Activated naive CD4-positive, alpha-beta T cell treated with anti-CD3 and anti-CD28 coated beads, Interleukin-2, amount 50 U/mL, for 24 hours (primary cell): ENCODE measurements at regions not wholly inside any gene's neighbourhood (a gene's known extent, or its start where the extent isn't known, plus 50 kb on each side); places are given as distances from the start of the nearest gene placed in this dataset.
"Not testable (repeated sequence)": the region's sequence is repeated elsewhere in the genome, so short reads cannot be mapped to it uniquely, and the experiment has no call there.

Experiments used
- H3K27ac Mint-ChIP-seq: one replicate; pipeline ENCODE4 v1.8.0; 2021; ENCODE audit warnings: mild to moderate bottlenecking, mixed read lengths
- H3K27me3 Mint-ChIP-seq: one replicate; pipeline ENCODE4 v1.8.0; 2021; ENCODE audit warnings: mixed read lengths
- H3K36me3 Mint-ChIP-seq: one replicate; pipeline ENCODE4 v1.8.0; 2021; ENCODE audit warnings: mixed read lengths
- H3K4me1 Mint-ChIP-seq: one replicate; pipeline ENCODE4 v1.8.0; 2021; ENCODE audit warnings: mixed read lengths
- H3K4me3 Mint-ChIP-seq: one replicate; pipeline ENCODE4 v1.8.0; 2021; ENCODE audit warnings: mild to moderate bottlenecking, mixed read lengths
- H3K9me3 Mint-ChIP-seq: one replicate; pipeline ENCODE4 v1.8.0; 2021; ENCODE audit warnings: mixed read lengths

DNA sequence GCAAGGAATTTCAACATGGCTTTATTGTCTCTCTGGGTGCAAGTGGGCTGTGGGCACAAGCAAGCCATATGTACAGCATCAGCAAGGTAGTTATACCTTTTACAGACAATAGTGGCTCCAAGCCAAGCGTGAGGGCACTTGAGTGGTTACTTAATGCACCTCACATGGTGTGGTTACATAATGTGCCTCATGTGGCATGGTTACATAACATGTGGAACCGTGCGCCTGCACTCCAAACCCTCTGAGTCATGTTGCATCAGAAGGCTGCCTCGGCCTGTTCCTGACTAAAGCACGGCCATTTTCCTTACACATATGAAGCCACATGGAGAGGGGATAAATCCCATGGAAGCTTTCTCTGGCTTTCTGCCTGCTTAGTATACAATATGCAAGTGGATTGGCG lies 150.9 kb downstream of the OSTF1 start:
- no peaks in the 10 kb centered on the region for H3K9me3 Mint-ChIP-seq
- no peak overlapping the region for H3K27ac Mint-ChIP-seq
- no peaks in the 10 kb centered on the region for H3K4me1 Mint-ChIP-seq
- no peak overlapping the region for H3K4me3 Mint-ChIP-seq
- peaks cover 1% of the 10 kb centered on the region for H3K36me3 Mint-ChIP-seq
- H3K27me3 Mint-ChIP-seq, result no peaks in the 10 kb centered on the region

GRCh38 chr9:75242426-75242825 lies 154.1 kb downstream of the OSTF1 start:
- H3K36me3 Mint-ChIP-seq, result peaks cover 10% of the 10 kb centered on the region
- no peak overlapping the region for H3K27ac Mint-ChIP-seq
- H3K4me3 Mint-ChIP-seq, result no peak overlapping the region
- H3K9me3 Mint-ChIP-seq, result peaks cover 12% of the 10 kb centered on the region
- no peaks in the 10 kb centered on the region for H3K27me3 Mint-ChIP-seq
- H3K4me1 Mint-ChIP-seq, result no peaks in the 10 kb centered on the region

GRCh38 chr9:75246949-75247348 lies 158.6 kb downstream of the OSTF1 start:
- H3K9me3 Mint-ChIP-seq, result peaks cover 17% of the 10 kb centered on the region
- H3K27ac Mint-ChIP-seq, result no peak overlapping the region

DNA sequence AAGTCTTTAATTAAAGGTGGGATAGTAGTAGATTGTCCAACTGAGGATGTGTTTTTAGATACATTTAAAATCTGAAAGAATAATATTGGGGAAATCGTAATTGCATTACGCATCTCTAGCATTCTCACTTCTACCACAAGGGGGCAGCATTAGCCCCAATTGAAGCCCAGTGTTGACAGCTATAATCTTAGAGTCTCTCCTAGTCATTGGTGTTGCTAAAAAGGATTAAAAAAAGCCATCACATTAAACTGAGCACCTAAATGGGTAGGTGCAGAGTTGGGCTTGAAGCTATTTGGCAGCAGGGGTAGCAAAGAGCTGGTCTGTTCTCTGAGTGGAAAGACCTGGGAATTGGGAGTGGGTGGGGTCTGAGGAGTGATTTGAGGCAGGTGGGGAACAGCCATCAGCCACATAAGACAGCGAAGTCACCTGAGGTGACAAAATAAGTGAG lies 177.2 kb downstream of the OSTF1 start:
- H3K27me3 Mint-ChIP-seq, result no peaks in the 10 kb centered on the region
- H3K9me3 Mint-ChIP-seq, result no peaks in the 10 kb centered on the region
- H3K36me3 Mint-ChIP-seq, result peaks cover 7% of the 10 kb centered on the region
- H3K4me3 Mint-ChIP-seq, result no peak overlapping the region
- H3K27ac Mint-ChIP-seq, result no peak overlapping the region
- H3K4me1 Mint-ChIP-seq, result no peaks in the 10 kb centered on the region

More at GRCh38 chr9:75246949-75247348, 158.6 kb downstream of the OSTF1 start:
- Mint-ChIP-seq H3K27me3 (no peaks in the 10 kb centered on the region), H3K36me3 (peaks cover 30% of the 10 kb centered on the region), H3K4me1 (no peaks in the 10 kb centered on the region), H3K4me3 (no peak overlapping the region)

DNA sequence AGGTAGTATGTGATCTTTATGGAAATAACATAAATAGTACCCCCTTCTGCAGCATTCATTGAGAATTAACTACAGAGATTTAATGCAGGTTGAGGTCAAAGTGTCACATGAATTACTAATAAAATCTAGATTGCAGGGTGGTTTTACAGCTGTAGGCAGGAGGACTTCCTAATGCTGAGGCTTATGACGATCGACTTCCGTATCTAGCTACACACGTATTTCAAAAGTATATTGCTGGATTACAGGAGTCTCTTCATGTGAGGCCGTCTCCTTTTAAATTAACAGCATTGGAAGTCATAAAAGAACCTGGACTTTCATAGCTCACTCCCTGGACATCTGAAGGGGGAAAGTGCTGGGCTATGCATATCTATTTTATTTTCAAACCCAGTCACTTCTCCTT lies 180.9 kb downstream of the OSTF1 start:
- no peaks in the 10 kb centered on the region for H3K27me3 Mint-ChIP-seq
- H3K9me3 Mint-ChIP-seq, result peaks cover 7% of the 10 kb centered on the region
- H3K27ac Mint-ChIP-seq, result no peak overlapping the region

DNA sequence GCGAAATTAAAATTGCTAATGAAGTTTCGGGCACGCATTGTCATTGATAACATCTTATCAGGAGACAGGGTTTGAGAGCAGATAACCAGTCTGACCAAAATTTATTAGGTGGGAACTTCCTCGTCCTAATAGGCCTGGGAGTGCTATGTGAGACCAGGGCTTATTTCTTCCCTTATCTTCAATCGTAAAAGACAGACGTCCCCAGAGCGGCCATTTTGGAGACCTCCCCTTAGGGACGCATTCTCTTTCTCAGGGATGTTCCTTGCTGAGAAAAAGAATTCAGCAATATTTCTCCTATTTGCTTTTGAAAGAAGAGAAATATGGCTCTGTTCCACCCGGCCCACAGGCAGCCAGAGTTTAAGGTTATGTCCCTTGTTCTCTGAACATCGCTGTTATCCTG lies 184.7 kb downstream of the OSTF1 start:
- H3K9me3 Mint-ChIP-seq, result peaks cover 14% of the 10 kb centered on the region
- not testable (repeated sequence) for H3K27ac Mint-ChIP-seq, H3K36me3 Mint-ChIP-seq, H3K4me1 Mint-ChIP-seq, H3K4me3 Mint-ChIP-seq, H3K27me3 Mint-ChIP-seq

More for the DNA sequence above, 180.9 kb downstream of the OSTF1 start:
- no peak overlapping the region for H3K4me3 Mint-ChIP-seq
- no peaks in the 10 kb centered on the region for H3K4me1 Mint-ChIP-seq
- peaks cover 6% of the 10 kb centered on the region for H3K36me3 Mint-ChIP-seq

- Mint-ChIP-seq H3K36me3 (peaks cover 11% of the 10 kb centered on the region), H3K9me3 (peaks cover 18% of the 10 kb centered on the region), H3K27me3 (no peaks in the 10 kb centered on the region), H3K4me1 (no peaks in the 10 kb centered on the region), H3K27ac (no peak overlapping the region), H3K4me3 (no peak overlapping the region)
Measured at GRCh38 chr9:75274781-75275180, 186.5 kb downstream of the OSTF1 start.

DNA sequence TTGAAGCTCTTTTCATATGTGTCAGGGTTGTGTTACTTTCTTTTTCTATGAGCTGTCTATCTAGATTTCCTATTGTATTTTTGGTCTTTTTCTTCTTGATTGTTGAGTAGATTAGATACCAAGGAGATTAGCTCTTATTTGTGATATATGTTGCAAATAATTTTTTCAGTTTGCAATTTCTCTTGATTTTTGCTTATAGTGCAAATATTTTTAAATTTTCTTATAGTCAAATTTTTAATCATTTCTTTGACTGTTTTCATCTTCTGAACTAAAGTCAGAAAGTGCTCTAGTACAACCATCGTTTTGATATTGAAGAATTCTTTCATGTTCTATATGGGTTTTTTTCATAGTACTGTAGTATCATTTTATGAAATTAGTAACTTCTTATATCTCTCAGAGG lies 193.7 kb downstream of the OSTF1 start:
- H3K4me1 Mint-ChIP-seq, result no peaks in the 10 kb centered on the region
- no peaks in the 10 kb centered on the region for H3K27me3 Mint-ChIP-seq
- H3K27ac Mint-ChIP-seq, result no peak overlapping the region
- H3K4me3 Mint-ChIP-seq, result no peak overlapping the region
- H3K9me3 Mint-ChIP-seq, result peaks cover 15% of the 10 kb centered on the region
- peaks cover 6% of the 10 kb centered on the region for H3K36me3 Mint-ChIP-seq

- Mint-ChIP-seq H3K27me3 (no peaks in the 10 kb centered on the region), H3K4me1 (no peaks in the 10 kb centered on the region), H3K9me3 (peaks cover 4% of the 10 kb centered on the region), H3K27ac (no peak overlapping the region), H3K36me3 (peaks cover 6% of the 10 kb centered on the region), H3K4me3 (no peak overlapping the region)
Measured at GRCh38 chr9:75289332-75289731, 201.0 kb downstream of the OSTF1 start.

- Mint-ChIP-seq H3K27me3 (no peaks in the 10 kb centered on the region), H3K9me3 (no peaks in the 10 kb centered on the region), H3K27ac (no peak overlapping the region), H3K36me3 (no peaks in the 10 kb centered on the region), H3K4me1 (no peaks in the 10 kb centered on the region), H3K4me3 (no peak overlapping the region)
Measured at GRCh38 chr9:75299324-75299723, 211.0 kb downstream of the OSTF1 start.

- no peaks in the 10 kb centered on the region for H3K27me3 Mint-ChIP-seq
- H3K4me1 Mint-ChIP-seq, result no peaks in the 10 kb centered on the region
- H3K27ac Mint-ChIP-seq, result no peak overlapping the region
- H3K9me3 Mint-ChIP-seq, result peaks cover 6% of the 10 kb centered on the region
- no peak overlapping the region for H3K4me3 Mint-ChIP-seq
- no peaks in the 10 kb centered on the region for H3K36me3 Mint-ChIP-seq
Measured at GRCh38 chr9:75333624-75334023, 245.3 kb downstream of the OSTF1 start.

- Mint-ChIP-seq H3K4me3 (no peak overlapping the region), H3K4me1 (no peaks in the 10 kb centered on the region), H3K27ac (no peak overlapping the region), H3K27me3 (no peaks in the 10 kb centered on the region), H3K36me3 (peaks cover 4% of the 10 kb centered on the region), H3K9me3 (peaks cover 5% of the 10 kb centered on the region)
Measured at GRCh38 chr9:75358846-75359245, 270.5 kb downstream of the OSTF1 start.

DNA sequence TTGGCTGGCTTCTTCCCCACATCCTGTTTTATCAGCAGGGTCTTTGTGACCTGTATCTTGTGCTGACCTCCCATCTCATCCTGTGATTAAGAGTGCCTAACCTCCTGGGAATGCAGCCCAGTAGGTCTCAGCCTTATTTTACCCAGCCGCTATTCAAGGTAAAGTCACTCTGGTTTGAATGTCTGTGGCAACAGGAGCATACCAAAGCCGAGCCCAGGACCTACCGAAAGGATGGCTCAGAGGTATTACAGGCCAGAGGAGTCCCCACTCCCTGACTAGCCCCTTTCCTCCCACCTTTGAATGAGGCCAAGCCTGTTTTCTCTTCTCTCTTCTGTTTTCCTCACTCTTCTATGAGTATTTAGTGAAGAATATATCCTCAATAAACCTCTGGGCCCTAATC lies 271.3 kb downstream of the OSTF1 start:
- Mint-ChIP-seq H3K4me3 (no peak overlapping the region), H3K9me3 (peaks cover 5% of the 10 kb centered on the region)

GRCh38 chr9:75360252-75360651 lies 271.9 kb downstream of the OSTF1 start:
- Mint-ChIP-seq H3K36me3 (peaks cover 5% of the 10 kb centered on the region), H3K27me3 (peaks cover 2% of the 10 kb centered on the region), H3K4me1 (no peaks in the 10 kb centered on the region), H3K4me3 (no peak overlapping the region), H3K27ac (no peak overlapping the region), H3K9me3 (peaks cover 5% of the 10 kb centered on the region)

More for the DNA sequence above, 271.3 kb downstream of the OSTF1 start:
- Mint-ChIP-seq H3K4me1 (no peaks in the 10 kb centered on the region), H3K27ac (no peak overlapping the region), H3K27me3 (peaks cover 2% of the 10 kb centered on the region), H3K36me3 (peaks cover 5% of the 10 kb centered on the region)

DNA sequence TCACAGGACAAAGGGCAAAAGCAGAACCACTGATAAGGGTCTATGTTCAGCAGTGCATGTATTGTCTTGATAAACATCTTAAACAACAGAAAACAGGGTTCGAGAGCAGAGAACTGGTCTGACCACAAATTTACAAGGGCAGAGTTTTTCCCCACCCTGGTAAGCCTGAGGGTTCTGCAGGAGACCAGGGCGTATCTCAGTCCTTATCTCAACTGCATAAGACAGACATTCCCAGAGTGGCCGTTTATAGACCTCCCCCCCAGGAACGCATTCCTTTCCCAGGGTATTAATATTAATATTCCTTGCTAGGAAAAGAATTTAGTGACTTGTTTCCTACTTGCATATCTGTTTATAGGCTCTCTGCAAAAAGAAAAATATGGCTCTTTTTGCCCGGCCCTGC lies 274.1 kb downstream of the OSTF1 start:
- not testable (repeated sequence) for H3K27ac Mint-ChIP-seq, H3K36me3 Mint-ChIP-seq, H3K27me3 Mint-ChIP-seq, H3K4me1 Mint-ChIP-seq, H3K9me3 Mint-ChIP-seq, H3K4me3 Mint-ChIP-seq

DNA sequence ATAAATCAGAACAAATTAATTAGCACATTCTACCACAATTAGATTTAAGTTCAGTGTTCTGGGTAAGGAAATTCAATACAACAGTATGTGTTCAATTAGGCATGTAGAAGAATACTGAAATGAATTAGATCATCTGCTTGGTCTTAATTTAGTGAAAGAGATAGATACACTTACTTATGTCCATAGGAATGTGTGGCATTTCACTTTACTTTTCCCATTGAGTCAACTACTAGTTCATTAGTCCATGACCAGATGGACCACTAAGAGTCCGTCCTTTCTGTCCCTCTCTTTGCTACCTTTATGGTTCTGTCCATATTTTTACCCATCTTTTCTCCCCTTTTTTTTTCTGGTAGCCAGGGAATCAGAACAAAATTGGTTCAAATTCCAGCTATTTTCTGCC lies 276.9 kb downstream of the OSTF1 start:
- H3K9me3 Mint-ChIP-seq, result peaks cover 5% of the 10 kb centered on the region
- no peak overlapping the region for H3K4me3 Mint-ChIP-seq
- H3K36me3 Mint-ChIP-seq, result peaks cover 5% of the 10 kb centered on the region
- no peak overlapping the region for H3K27ac Mint-ChIP-seq
- peaks cover 2% of the 10 kb centered on the region for H3K27me3 Mint-ChIP-seq
- no peaks in the 10 kb centered on the region for H3K4me1 Mint-ChIP-seq

- H3K36me3 Mint-ChIP-seq, result no peaks in the 10 kb centered on the region
- H3K27ac Mint-ChIP-seq, result no peak overlapping the region
- no peaks in the 10 kb centered on the region for H3K4me1 Mint-ChIP-seq
- H3K4me3 Mint-ChIP-seq, result no peak overlapping the region
- no peaks in the 10 kb centered on the region for H3K27me3 Mint-ChIP-seq
- H3K9me3 Mint-ChIP-seq, result no peaks in the 10 kb centered on the region
Measured at GRCh38 chr9:75369989-75370388, 281.7 kb downstream of the OSTF1 start.
